ENCODE measurements at regions not wholly inside any gene's neighbourhood (a gene's known extent, or its start where the extent isn't known, plus 50 kb on each side); places are given as distances from the start of the nearest gene placed in this dataset.

DNA sequence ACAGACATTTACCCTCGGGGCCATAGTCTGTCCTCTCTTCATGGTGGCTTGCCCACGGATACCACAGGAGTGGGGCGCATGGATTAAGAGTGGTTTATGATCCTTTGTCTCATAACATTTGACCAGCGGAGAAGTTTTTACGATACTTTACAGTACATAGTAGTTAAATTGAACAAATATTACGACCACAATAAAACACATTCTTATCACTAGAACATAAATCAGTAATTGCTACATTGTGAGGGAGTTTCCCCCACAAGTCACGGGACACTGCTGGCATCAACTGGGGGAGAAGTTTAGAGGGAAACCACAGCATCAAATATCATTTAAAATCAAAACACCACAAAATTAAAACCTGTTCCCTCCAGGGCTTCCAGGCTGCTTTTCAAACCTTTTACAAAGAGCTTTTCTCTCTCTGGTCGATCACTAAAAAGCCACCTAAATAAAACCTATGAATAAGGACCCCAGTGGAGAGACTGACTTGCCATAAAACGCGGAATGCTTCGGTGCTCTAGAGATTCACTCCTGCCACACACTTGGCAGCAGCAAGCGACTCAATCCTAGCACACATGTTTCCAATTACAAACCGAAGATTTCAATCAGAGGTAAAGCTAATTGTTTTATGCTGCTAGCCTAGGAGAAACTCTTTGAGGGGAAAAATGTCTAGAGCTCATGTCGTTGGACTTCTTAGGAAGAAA lies 173.7 kb upstream of the HNRNPA3 start:
- DNase-seq, result no peak

DNA sequence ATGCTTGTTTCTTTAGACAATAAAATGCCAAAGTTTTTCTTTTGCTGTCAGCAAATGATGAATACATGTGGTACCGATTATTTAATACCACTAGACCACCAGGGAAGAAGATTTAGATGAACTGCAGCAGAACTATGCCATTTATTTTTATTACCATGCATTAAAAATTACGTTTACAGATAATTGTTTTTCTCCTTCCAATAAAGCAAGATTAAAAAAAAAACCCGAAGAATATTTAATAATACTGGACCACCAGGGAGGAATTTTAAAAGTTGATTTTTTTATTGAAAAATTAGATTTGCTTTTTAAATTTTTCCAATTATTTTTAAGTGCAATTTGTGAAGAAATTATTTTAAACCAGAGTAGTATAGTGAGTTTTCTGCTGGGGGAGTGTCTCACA lies 170.3 kb upstream of the HNRNPA3 start:
- DNase-seq, result no peak

DNA sequence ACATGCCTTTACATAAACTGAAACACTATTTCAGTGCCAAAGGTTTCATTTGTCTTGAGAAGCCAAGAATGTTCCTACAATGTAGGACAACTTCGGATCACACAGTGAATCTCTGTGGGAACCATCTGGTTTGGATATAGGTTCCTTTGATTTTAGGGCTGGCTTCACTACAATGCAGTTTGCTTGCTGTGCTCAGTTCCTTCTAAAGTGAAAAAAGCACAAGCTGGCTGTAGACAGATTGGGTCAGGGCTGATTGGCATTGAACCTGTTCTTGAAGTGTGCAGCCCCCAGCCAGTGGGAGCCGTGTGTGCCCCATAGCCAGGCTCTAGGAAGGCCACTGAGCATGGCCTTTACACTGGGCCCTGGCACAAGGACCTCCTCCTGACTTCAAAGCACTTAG lies 167.9 kb upstream of the HNRNPA3 start:
- DNase-seq, result no peak

DNA sequence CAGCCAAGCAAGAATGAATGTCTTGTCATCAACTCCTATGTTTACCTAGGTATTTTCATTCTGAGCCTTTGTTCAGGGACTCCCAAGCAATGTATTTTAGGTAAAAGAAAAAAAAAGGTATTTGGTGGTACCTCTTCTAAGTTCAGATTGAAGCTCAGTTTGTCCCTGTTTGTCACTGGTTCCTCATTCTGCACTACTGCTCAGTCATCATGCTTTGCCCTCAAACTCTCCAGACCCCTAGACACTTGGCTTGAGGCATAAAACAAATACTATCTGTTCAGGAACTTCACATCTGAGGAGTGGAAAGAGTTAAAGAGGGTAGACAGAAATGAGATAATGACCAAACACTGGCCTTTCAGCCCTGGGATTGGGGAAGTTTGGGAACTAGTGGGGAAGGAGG lies 163.6 kb upstream of the HNRNPA3 start:
- no peak for DNase-seq

DNA sequence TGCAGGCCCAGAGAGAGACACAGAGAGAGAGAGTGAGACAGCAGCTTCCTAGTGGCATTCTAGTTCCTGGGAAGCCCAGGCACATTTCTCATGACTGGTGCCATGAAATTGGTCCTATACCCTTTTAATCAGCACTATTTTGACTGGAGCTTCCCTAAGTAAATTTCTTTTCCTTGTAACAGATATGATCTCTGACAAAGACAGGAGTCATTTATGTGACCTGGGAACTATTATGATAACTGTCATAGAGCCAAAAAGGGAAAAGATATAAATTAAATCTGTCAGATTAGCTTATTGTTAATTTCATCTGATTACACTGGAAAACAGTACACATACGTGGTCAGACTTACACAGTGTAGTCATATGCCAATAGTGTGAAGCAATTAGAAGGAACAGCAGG lies 161.3 kb upstream of the HNRNPA3 start:
- DNase-seq, result no peak

DNA sequence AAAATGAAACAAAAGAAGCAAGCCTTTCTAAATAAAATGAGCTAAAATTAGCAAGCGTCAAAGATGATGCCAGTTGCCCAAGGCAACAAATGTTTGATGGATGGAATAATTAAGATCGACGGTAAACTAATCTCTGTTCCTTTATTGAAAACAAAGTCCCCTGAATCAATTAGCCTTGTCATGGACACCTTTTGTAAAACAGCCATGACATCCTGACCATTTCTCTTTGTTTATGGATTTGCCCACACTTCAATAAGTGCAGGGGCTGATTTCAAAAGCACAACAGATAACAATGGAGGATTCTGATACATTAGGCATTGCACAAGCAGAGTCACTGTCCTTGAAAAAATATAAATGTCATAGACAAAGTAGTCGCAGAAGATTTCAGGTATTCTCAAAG lies 160.1 kb upstream of the HNRNPA3 start:
- DNase-seq, result no peak

DNA sequence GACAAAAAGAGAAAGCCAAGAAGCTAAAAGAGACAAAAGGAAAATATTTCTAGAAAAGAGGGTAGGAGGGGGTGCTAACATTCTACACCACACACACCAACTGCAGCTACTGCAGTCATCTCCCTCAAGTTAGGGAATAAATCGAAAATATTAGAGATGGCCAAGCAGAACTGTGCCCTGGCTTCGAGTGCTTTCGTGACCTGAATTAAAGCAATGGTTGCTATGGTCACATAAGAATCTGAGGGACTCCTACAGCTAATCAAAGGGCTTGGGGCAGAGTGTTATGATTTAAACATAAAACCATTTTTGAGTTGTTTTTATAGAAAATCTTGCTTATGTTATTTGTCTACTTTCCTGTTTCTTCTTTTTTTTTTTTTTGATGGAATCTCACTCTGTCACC lies 159.6 kb upstream of the HNRNPA3 start:
- DNase-seq, result no peak

DNA sequence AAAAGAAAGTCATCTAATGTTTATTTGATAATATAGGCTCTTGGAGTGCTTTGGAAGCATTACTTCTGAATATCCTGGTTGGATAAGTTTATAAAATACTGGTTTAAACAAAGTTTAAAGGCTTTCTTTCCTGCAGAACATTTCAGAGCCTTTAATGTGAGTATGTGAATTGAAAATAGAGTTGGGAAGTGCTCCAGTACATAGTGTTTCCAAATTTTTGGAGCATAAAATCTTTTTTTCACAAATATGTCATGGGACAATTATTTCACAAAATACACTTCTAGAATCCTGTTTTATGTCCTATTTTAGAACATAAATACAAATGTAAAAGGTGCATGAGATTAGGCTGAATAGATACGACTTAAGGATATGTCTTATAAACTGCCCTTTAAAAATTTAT lies 158.9 kb upstream of the HNRNPA3 start:
- no peak for DNase-seq

DNA sequence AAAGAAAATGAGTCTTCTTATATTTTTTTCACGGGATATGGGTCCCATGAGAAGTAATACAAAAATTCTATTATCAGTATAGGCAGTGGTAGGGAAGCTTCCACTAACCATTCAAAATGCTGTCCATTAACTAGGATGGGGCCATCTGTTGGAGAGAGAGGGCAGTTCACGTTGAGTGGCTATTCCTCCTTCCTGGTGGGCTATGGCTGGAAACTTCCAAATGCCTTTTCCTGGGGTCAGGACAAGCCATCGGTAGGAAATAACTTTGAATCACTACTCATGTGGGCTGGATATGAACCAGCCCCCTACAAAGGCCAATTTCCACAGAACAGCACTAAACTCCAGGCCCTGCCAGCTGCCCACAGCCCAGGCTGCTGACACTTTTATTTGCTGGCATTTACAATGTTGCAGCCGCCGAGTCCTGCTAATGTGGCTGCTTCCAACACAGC lies 156.1 kb upstream of the HNRNPA3 start:
- DNase-seq, result no peak

DNA sequence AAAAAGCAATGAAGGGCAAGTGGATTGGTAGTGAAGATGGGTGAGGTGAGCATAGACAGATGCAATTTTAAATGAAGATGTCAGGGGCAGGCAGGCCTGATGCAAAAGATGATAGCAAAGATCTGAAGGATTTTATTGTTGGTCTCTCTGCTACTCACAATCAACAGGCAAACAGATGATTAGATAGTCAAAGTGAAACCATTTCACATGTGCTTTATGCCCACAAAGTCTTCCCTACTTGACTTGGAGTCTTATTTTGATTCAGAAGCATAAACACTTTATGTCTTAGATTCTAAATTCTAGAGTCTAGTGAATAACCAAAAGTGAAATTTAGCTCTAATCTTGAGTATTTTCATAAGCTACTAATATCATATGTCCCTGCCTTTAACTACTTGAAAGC lies 153.8 kb upstream of the HNRNPA3 start:
- DNase-seq, result no peak

DNA sequence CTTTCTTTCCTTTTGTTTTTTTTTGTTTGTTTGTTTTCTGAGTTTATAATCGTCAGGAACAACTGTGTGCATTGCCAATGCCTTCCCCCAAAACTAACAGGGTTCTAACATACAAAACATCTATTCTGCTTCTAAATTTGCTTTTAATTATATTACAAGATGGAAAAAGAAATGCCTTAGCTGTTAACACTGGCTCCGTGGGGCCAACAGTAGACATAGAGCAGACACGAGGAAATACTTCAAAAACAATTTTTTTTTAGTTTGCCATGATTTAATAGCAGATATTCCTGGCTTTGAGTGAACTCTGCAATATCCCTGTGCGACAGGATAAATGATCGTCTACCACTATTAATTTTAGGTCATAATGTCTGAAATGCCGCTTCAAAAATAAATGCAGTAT lies 153.3 kb upstream of the HNRNPA3 start:
- no peak for DNase-seq

DNA sequence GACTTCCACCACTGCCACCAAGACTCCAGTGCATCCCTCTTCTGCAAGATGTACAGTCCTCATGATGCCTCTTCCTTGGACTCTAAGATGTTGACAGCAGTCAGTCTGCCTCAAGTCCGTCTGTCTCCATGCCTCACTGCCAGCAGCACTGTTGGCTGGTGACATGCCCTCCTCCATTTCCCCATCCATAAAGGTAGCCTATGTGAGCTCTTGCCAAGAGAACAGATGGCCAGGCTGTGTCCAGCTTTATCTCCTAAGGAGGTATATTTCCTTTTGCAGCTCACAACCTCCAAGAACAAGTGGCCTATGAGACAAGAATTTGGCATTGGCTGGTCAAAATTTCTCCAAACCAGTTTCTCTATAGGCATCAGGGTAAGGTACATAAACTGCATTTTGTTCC lies 149.3 kb upstream of the HNRNPA3 start:
- no peak for DNase-seq

DNA sequence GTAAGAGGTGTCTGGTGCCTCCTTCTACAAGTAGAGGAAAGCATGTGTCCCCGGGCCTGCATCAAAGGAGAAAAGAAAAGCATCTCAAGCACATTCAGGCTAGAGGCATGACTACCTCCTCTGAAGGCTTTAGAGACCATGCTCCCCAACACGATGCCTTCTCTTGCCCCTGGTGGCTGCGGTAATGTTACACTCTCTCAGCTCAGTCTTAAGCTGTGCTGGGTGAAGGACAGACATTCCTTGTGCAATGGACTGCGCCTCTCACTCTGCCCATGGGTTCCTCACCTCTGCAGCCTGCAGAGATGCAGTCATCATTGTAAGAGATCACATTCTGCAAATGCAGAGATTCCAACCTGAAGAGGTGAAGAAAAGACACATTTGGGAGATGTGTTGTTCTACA lies 148.2 kb upstream of the HNRNPA3 start:
- no peak for DNase-seq

DNA sequence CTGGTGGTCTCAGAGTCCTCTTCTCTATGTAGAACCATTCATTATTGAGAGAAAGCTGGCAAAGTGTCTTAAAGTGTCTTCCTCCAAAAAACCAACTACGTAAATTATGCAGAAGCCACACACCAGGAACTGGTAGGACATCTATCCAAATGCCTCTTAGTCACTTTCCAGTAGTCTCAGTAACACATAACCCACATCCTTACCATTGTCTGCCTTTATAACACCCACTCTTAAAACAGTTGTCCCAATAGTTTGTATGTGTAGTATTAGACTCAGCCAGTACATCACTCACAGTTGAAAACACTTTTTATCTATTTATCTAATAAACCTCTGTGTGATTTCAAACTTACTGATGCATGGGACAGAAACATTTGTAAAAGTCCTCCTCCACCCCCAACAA lies 143.6 kb upstream of the HNRNPA3 start:
- no peak for DNase-seq

DNA sequence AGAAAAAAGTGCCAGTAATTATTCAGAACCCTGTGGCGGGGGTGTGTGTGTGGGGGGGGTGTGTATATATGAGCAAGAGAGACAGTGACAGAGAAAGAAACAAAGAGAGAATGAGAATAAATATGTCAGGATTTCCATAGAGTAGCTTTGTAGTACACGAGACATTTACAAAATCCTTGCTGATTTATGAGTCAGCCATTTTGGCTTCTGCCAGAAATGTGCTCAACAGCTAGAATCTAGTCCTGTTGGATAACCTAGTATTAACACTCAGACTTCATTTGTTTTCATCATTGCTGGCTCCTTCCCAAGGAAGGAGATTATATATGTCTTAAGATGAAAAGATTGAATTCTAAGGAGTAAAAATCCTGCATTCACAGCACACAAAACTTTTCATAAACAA lies 140.5 kb upstream of the HNRNPA3 start:
- no peak for DNase-seq

DNA sequence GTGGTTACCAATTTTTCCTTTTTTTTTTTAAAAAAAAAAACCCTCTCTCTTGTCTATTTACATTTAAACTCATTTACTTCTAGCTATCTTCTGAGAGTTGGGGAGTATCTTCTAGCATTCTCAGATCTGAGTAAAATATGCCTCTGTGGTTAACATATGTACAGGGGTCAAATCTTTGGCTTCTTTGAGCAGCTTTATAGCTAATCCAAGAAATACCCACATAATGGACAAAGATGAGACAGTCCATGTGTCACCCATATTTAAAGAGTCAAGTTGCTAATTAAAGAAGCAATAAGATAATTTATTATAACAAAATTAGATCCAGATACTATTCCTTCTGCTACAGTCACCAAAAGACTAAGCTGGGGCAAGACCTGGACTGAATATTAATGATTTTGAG lies 139.0 kb upstream of the HNRNPA3 start:
- DNase-seq, result no peak

DNA sequence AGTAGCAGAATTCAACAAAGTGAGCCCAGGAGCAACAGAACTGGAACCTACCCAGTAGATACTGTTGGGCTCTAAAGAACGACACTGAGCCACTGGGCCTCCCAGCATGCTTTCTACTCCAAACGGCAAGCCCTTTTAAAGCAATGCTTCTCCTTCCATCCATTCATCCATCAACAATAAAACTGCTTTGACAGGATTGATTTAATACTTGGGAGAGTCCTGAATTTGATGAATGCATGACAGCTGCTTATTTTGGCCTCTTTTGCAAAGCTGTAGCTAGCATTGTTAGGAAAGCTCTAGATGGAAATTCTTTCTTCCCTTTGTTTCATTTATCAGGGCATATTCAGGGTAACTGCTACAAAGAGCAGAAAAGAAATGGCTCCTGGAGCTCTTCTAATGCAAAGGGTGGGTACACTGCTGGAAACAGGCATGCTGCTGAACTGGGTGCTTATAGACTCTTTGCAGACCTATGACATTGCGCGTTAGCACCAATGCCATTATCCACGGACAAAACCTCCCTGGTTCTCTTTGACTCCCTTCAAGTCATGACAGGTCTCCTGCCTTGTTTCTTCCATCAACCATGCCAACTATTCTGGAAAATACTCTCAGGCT lies 138.4 kb upstream of the HNRNPA3 start:
- no peak for DNase-seq

DNA sequence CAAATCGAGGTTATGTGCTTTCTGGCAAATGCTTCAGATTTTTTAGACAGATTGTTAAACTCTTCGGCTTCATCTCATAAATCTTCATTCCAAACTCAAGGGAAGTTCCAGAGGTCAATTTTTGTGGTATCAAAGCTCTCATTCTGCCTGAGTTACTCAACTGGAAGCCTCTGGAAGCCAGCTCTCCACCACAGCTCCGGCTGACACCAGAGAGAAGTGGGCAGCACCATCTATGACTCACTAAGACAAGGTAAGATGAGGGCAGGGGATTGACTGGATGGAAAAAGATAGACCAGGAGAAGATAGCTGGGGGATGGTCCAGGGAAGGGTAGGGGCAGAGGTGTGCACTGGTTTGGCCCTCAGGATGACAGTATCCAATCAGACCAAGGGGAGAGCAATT lies 137.3 kb upstream of the HNRNPA3 start:
- no peak for DNase-seq

DNA sequence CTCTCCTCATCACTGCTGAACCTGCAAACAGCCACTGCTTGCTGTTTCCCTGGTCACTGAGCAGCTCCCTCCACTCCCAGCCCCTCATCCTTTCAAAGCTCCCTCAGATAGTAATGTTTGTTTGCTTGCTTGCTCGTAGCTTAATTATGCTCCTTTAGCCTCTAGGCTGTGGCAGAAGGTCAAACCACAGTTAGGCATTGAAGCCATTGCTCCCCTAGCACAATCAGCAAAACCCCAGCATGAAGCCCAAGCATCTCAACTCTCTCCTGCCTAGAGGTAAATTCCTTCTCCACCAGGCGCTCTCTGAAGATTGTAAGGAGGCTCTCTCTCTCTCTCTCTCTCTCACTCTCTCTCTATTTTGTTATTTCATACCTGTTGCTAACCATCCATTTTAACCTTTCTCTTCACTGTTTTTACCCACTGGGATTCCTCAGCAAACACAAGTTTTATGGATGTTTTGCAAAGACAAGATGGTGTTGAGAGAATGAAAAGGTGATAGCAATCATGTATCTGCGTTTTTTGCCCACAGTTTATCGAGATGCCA lies 135.9 kb upstream of the HNRNPA3 start:
- DNase-seq, result no peak

DNA sequence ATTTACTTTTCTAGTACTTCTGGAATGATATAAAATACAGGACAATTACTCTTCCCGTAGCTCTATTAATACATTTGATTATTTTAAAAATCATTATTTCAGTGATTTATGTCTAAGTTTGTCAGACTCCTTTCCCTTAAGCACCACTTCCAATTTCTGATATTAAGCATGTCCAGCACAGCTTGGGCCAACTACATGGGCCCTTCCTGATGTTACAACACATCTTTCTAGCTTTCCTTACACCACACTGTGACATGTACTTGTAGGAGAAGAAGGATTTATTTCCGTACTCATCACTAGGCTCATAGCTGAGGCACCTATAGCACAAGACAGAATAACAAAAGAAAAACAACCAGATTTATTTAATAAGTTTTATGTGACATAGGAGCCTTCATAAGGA lies 134.8 kb upstream of the HNRNPA3 start:
- no peak for DNase-seq

DNA sequence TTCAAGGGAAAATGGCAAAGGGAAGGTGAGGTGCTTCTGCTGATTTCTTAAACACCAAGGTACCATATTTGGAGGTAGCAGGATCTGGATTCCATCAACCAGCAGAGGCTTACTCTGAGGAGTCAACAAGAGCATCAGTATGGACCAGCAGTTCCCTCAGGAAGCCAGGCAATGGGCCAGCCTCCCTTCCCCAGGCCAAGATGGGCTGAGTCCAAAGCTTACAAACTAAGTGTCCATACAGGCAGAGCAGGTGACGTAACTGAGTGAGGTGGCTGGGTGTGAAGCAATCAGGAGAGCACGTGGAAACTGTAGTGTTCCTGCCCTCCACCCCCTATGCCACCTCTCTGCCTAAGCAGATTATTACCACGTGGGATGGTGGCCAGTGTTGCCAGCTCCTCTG lies 134.2 kb upstream of the HNRNPA3 start:
- no peak for DNase-seq

DNA sequence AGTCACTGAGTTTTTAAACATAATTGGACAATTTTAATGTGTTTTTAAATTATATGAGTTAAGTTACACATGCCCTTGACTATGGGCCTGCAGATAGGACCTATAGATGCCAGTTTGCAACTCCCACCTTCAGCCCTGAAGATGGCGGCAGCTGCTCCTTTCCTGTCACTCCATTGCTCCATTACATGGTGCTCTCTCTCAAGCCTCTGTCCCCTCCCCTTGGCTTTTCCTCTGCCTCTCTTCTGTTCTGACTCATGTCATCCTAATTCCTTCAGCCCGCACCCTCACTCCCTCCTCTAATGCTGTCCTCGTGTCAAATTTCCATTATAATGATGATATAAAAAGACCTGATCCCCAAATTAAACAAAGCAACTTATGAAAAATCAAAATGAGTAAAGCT lies 133.7 kb upstream of the HNRNPA3 start:
- no peak for DNase-seq

DNA sequence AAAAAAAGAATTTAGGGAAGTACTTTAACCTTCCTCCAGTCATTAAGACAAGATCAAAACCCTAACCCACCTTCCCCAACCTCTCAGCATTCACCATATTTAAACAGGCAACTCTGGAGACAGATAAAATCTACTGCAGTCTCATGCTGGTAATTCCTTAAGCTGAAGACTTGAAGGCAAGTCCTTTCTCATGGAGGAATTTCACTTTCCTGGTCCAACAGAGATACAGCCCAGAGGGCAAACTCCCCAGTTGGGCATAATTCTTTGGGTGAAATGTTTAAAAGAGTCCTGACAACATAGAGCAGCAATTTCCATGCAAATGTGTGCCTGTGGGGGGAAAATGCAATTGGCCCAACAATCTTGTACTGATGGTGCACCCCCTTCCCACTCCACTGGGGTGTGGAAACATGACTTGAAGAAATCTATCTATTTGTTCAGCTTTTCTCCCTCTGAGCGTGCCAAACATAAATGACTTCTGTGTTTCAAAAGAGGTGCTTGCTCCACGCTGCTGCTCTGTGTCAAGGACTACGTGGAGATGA lies 131.8 kb upstream of the HNRNPA3 start:
- DNase-seq, result no peak

DNA sequence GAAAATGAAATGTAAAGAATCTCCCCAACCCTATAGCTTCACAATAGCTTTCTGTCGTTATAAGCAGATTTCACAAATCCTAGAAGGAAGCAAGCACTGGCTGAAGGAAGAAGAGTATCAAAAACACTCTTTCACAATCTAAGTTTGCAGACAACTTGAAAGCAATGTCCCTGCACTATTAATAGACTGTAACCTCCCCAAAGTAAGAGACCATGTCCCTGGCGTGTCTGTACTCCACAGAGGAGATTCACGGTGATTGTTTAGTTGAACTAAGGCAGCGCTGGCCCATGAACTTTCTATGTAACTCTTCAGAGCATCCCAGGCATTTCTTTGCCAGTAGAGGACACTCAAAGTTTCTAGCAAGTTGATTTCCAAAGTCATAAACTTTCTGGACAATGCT lies 128.0 kb upstream of the HNRNPA3 start:
- DNase-seq, result no peak

DNA sequence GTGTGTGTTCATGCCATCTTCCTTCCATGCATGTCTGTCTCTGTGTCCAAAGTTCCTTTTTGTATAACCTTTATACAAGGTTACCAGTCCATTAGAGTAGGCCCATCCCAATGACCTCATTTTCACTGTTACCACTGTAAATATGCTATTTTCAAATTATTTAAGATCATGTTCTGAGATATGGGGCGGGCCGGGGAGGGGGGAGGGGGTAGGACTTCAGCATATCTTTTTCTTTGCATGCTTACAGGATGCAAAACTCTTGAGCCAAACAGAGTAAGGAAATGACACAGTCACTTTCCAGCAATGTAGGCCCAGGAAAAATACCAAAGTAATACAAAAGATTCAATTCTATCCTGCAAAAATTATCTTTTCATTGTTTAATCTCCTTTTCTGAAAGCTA lies 124.1 kb upstream of the HNRNPA3 start:
- no peak for DNase-seq

Measured in CD4-positive, alpha-beta T cell treated with Interleukin-15 for 1 hour (primary cell).